ENCODE measurements at regions not wholly inside any gene's neighbourhood (a gene's known extent, or its start where the extent isn't known, plus 50 kb on each side); places are given as distances from the start of the nearest gene placed in this dataset.
"Not testable (repeated sequence)": the region's sequence is repeated elsewhere in the genome, so short reads cannot be mapped to it uniquely, and the experiment has no call there.

DNA sequence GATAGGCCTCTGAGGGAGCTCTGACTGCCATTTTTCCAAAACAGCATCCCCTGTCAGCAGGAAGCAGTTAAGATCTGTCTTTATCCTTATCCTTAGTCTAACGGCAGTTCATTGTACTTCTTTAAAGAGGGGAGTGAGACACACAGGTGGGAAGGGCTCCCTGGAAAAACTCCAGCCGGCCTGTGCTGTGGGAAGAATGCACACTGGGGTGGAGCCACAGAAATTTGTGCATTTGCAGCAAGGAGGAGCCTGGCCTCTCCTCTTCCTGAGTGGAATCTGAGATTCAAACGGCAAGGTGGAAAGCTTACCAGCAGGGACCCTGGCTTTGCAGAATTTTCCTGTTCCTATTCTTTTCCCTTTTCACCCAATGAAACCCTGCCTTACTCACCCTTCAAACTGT is 1209.4 kb downstream of the ROBO2 start:
- no peak for DNase-seq (ENCODE audit: low read depth in 2 of 2)

- no peak for DNase-seq (ENCODE audit: low read depth in 2 of 2)
Measured at GRCh38 chr3:78253860-78254259, 1214.0 kb downstream of the ROBO2 start.

- no peak for DNase-seq (ENCODE audit: low read depth in 2 of 2)
Measured at GRCh38 chr3:78255403-78255802, 1215.5 kb downstream of the ROBO2 start.

- no peak for DNase-seq (ENCODE audit: low read depth in 2 of 2)
Measured at GRCh38 chr3:78256123-78256522, 1216.2 kb downstream of the ROBO2 start.

DNA sequence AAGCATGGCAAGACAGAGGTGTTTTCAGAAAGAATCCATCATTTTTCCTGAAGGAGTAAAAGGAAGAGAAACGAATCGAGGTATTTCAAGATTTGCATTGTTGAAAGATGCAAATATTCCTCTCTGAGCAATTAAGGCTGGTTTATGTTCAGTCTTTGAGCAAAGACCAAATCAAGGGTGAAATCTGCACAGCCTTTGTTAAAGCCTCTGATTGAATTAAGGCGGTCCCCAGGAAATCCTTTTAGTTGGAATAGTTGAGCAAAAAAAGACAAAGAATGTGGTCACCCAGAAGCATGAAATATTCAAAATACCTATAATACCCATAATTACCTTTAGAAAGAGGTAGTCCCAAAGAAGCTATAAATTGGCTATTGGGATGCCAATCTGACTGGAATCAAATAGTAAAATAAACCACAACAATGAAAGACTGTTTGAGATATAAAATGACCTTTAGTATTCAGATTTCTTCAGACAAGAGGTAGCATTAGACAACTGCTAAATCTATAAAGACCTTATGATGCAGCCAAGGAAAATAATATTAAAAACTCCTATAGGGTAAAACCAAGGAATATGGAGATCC is 1218.1 kb downstream of the ROBO2 start:
- DNase-seq (ENCODE audit: low read depth in 2 of 2): no peak

DNA sequence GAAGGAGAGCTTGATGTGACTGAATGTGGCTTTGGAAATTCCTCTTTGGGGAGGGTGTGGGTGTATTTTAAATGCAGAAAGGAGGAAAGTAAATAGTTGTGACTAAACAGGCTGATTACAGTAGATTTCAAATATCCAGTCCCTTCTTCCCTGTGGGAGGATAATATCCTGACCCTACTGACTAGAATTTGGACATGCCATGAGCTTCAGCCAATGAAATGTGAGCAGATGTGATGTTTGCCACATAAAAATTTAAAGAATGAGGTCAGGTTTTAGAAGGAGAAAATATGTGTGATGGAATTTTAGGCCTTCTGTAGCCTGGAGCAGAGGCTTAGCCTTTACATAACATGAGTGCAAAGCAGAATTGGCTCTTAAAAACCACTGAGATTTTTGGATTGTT is 1218.9 kb downstream of the ROBO2 start:
- DNase-seq (ENCODE audit: low read depth in 2 of 2): no peak

GRCh38 chr3:78260388-78260787 is 1220.5 kb downstream of the ROBO2 start:
- DNase-seq (ENCODE audit: low read depth in 2 of 2): no peak

GRCh38 chr3:78266550-78266949 is 1226.7 kb downstream of the ROBO2 start:
- not testable (repeated sequence) for DNase-seq (ENCODE audit: low read depth in 2 of 2)

DNA sequence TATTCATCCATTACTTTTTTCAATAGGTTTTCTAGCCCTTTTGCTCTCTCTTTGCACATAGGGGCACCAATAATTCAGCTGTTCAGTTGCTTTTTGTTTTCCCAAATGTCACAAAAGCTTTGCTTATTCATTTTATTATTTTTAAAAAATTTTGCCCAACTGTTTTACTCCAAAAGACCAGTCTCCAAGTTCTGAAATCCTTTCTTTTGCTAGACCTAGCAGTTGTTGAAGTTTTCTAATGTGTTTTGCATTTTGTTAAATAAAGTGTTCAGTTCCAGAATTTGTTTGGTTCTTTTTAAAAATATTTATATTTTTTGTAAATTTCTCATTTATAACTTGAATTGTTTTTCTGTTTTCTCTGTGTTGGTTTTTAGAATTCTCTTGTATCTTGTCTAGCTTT is 1227.3 kb downstream of the ROBO2 start:
- no peak for DNase-seq (ENCODE audit: low read depth in 2 of 2)

DNA sequence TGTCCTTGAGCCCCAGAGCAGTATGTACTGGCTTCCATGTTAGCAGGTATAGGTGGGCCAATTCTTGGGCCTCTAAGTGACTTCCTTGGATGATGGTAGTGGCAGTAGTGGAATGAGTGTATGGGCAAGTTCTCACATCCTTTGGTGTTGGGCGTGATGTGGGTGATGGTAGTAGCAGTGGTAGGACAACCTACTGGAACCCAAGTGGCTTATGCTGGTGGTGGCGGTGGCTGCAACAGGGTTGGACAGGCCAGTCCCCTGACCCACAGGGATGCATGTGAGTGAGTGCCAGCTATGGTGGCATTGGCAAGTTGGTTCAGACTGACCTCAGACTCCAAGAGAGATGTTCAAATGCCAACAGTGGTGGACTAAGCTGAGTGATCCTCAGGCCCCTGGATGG is 1228.2 kb downstream of the ROBO2 start:
- no peak for DNase-seq (ENCODE audit: low read depth in 2 of 2)

- DNase-seq (ENCODE audit: low read depth in 2 of 2): no peak
Measured at GRCh38 chr3:78268716-78269668, 1229.1 kb downstream of the ROBO2 start.

DNA sequence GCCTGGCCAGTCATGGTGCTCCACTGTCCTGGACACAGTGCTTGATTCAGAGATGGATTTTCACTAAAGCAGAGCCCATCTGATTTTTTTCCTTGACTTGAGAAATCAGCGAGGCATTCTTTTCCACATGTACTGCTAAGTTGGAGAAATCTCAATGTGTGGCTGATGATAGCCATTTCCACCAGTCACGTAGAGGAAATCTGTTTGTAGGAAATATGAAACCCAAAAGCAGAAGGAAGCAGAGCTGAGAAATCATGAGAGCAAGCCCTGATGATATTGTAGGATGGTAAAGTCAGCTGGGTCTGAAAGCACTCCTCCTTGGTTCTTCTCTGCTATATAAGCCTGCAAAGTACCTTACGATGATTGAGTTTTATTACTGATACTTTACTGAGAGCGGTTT is 1233.4 kb downstream of the ROBO2 start:
- no peak for DNase-seq (ENCODE audit: low read depth in 2 of 2)

DNA sequence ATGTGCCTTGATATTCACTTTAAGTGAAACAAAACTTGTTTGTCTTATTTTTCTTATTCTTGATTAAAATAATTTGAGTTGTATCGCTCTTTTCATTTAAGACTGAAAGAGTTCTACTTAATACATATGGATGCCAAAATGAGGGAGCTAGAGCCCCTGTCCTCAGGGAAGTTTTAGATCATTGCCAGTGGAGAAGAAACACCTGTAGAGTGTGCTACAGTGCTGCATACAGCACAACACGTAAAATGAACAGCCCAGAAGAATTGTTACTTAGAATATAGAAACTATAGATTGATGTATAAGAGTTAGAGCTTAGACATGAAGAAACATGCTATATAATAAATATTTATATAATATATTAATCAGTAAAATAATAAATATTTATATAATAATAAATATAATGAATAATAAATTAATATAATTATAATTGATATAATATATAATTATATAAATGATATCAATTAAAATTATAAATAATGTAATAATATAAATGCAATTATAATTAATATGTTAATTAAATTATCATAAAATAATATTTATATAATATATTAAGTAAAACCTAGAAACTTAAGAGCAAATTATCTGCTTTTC is 1234.7 kb downstream of the ROBO2 start:
- DNase-seq (ENCODE audit: low read depth in 2 of 2): no peak

- DNase-seq (ENCODE audit: low read depth in 2 of 2): no peak
Measured at GRCh38 chr3:78275420-78275852, 1235.5 kb downstream of the ROBO2 start.

- DNase-seq (ENCODE audit: low read depth in 2 of 2): no peak
Measured at GRCh38 chr3:78277220-78277619, 1237.3 kb downstream of the ROBO2 start.

GRCh38 chr3:78277801-78278200 is 1237.9 kb downstream of the ROBO2 start:
- DNase-seq (ENCODE audit: low read depth in 2 of 2): no peak

- DNase-seq (ENCODE audit: low read depth in 2 of 2): no peak
Measured at GRCh38 chr3:78279091-78279490, 1239.2 kb downstream of the ROBO2 start.

DNA sequence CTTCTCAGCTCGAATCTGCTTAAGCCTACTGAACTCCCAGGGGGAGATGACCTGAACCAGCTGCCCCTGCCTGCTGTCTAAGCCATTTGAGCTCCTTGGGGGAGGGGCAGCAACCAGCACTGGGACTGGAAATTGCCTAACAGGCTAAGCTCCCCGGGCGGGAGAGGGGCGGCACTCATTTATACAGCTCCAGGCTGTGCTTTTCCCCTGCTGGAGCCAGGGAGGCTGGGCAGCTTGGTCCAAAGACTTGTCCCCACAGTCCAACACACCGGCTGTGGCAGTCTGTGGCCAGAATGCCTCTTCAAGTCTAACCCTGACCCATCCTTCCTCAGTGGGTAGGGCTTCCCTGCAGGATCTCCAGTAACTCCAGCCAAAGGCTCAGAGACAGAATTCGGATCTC is 1241.5 kb downstream of the ROBO2 start:
- no peak for DNase-seq (ENCODE audit: low read depth in 2 of 2)

DNA sequence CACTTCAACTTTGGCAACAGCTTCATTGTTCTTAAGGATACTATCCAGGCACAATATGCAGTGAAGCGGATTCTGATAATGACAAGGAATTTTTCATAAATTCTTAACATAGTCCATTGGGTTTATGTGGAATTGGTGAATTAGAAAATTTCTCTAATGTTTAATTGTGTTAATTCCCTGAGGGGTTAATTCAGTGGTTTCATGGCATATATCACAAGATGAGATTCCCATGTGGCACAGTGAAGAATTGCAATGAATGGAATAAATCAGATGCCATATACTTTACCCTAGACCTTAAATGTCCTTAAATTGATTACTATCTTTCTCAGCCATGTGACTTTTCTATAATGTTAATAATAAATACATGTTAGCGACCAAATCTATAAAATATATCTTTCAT is 1244.1 kb downstream of the ROBO2 start:
- no peak for DNase-seq (ENCODE audit: low read depth in 2 of 2)

GRCh38 chr3:78285032-78285728 is 1245.3 kb downstream of the ROBO2 start:
- DNase-seq (ENCODE audit: low read depth in 2 of 2): no peak

DNA sequence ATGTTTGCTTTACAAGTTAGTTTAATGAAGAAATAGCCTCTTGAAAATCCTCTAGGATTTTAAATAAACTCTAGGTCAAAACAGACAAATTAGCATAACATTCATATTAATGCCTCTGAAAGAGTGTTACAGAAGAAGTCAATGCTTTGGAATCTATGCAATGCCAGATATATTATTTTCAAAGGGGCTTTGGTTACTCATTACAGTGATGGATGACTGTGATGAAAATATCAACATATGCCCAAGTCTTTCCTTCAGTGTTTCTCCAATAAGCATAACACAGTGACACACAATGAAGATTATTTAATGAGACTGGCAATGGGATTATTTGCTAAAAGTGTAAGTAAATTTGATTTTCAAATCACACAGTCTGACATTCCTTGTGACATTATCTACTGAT is 1247.2 kb downstream of the ROBO2 start:
- no peak for DNase-seq (ENCODE audit: low read depth in 2 of 2)

- no peak for DNase-seq (ENCODE audit: low read depth in 2 of 2)
Measured at GRCh38 chr3:78293284-78293683, 1253.4 kb downstream of the ROBO2 start.

Data from dermis microvascular lymphatic vessel endothelial cell (primary cell).